ENCODE measurements at regions not wholly inside any gene's neighbourhood (a gene's known extent, or its start where the extent isn't known, plus 50 kb on each side); places are given as distances from the start of the nearest gene placed in this dataset.

DNA sequence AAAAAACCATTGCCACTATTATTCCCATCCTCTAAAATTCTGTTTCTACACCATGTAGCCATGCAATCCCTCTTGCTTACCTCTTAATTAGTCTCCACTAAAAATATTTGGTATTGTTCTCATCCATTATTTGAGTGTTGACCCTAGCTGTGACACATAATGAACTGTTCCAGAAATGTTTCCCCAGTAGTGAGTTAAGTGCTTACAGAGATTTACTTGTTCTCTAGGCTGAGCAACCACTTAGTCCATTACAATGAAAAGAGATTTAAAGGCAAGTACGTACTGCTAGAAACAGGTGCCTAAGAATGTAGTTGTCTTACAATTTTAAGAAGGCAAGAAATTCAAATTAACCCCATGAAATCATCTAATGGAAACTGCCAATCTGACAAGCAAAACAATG, 112.7 kb upstream of the PTPN13 start:
- no peak for DNase-seq (ENCODE audit: low read depth)
- no peak overlapping the region for H3K4me3 ChIP-seq (ENCODE audit: low read depth, low read length)
- TF ChIP-seq, protein P1, sequence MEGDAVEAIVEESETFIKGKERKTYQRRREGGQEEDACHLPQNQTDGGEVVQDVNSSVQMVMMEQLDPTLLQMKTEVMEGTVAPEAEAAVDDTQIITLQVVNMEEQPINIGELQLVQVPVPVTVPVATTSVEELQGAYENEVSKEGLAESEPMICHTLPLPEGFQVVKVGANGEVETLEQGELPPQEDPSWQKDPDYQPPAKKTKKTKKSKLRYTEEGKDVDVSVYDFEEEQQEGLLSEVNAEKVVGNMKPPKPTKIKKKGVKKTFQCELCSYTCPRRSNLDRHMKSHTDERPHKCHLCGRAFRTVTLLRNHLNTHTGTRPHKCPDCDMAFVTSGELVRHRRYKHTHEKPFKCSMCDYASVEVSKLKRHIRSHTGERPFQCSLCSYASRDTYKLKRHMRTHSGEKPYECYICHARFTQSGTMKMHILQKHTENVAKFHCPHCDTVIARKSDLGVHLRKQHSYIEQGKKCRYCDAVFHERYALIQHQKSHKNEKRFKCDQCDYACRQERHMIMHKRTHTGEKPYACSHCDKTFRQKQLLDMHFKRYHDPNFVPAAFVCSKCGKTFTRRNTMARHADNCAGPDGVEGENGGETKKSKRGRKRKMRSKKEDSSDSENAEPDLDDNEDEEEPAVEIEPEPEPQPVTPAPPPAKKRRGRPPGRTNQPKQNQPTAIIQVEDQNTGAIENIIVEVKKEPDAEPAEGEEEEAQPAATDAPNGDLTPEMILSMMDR (IDR thresholded peaks at IDR 0.05; ENCODE audit: low read depth, low read length, missing control alignments), result no peak

DNA sequence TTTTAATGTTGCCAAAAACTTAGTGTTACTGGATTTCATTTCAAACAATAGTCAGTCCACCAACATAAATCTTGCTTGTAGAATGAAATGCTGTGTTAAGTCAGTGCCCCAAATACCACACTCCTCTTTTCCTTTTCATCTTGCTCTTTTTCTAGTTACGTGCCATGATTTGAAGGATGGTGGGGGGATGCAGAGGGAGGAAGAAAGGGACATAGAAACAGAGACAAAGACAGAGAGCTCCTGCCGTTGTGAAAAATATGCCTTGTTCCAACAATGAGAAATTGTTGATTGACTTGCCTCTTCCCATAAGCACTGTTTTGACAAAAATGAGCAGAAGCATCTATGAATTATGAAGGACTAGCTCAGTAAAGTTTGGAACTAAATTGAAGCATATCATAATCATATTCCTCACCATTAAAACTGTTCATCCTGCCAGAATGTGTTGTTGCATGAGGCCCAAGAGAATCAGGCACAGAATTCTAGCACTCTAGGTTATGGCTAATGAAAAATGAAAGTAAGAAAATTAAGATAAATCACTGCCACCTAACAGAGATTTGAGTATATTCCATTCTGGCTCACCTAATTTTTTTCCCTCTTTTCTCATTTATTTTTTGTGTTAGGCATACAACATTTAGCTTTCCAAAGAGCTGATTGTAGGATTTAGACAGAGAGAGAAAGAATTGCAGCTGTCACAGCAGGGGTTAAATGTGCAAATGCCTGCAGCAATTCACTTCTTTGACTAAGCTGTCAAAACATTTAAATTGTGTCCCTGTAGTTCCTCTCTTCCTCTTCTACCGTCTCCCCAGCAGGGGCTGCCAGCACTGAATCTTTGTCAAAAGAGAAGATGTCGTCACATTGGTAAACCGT, 111.6 kb upstream of the PTPN13 start:
- no peak for DNase-seq (ENCODE audit: low read depth)
- H3K4me3 ChIP-seq (ENCODE audit: low read depth, low read length), result no peak overlapping the region
- TF ChIP-seq, protein P1 (IDR thresholded peaks at IDR 0.05; ENCODE audit: low read depth, low read length, missing control alignments), result no peak

DNA sequence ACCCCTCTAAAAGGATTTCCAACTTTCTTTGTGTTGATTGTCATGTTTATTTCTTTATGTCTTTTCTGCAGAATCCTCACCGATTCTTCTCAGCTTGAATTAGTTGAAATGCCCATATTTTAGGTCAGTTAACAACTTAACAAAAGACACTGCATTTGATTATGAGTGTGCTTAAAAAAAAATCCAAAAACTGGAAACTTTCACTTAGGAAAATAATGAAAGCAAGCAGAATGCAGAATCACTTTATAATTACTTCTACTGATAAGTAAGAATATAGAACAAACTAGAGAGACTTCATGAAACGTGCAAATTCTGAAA, 111.0 kb upstream of the PTPN13 start:
- TF ChIP-seq, protein P1 (IDR thresholded peaks at IDR 0.05; ENCODE audit: low read depth, low read length, missing control alignments), result no peak
- H3K4me3 ChIP-seq (ENCODE audit: low read depth, low read length), result no peak overlapping the region
- DNase-seq (ENCODE audit: low read depth), result no peak

DNA sequence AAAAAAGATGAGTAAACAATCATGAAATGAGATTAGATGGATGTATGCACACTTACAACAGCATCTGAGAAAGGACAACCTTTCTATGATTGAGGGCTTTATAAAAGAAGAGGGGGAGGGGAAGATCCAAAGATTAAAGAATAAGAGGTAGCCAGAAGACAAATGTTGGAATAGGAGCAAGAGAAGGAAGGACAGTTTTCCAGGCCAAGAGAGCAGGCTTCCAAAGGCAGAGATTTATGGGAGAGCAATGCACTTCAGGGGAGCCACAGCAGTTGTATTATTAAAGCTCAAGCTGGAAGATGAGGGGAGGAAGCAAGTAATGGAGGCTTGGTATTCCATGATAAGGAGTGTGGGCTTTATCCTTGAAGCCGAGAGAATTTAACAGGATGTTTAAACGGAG, 110.3 kb upstream of the PTPN13 start:
- no peak for DNase-seq (ENCODE audit: low read depth)
- H3K4me3 ChIP-seq (ENCODE audit: low read depth, low read length), result no peak overlapping the region
- TF ChIP-seq, protein P1 (IDR thresholded peaks at IDR 0.05; ENCODE audit: low read depth, low read length, missing control alignments), result no peak

DNA sequence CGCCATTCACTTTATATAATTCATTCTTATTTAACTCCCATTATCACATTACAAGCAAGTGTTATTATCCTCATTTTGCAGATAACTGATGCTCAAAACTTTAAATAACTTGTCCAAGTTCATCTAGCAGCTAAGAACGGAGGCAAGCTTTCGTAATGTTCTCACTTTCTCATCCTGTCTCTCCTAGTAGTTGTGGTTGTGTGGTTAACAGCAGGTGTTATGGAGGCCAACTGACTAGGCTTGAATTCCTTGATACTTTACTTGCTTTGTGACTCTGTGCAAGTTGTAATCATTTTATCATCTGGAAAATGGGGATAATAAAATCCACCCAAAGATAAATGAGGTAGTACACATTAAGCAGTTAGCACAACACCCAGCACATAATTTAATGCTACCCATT, 109.9 kb upstream of the PTPN13 start:
- no peak overlapping the region for H3K4me3 ChIP-seq (ENCODE audit: low read depth, low read length)
- TF ChIP-seq, protein P1 (IDR thresholded peaks at IDR 0.05; ENCODE audit: low read depth, low read length, missing control alignments), result no peak
- no peak for DNase-seq (ENCODE audit: low read depth)

DNA sequence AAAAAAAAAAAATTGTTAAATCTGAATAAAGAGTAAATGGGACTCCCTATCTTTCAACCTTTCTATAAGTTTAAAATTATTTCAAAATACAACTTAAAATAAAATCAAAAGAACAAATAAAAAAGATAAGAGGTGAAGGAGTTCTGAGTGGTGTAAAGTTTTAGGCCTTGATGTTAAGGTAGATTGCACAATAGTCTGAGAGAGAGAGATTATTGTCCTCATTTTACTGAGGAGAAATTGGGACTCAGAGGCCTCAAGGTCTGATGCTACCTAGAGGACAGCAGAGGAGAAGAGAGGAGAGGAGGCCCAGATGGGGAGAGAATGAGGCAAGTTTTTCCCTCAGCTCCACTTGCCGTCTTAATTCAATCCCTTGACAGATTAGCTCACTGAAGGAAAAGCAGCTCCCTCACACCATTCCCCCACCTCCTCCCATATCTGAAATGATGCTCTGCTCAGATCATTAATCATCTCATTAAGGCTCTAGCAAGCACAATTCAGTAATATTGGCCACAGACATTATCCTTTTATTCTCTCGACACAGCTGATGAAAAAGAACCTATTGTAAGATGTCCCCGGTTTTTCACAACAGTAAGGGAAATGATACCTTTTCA, 106.3 kb upstream of the PTPN13 start:
- DNase-seq (ENCODE audit: low read depth), result no peak
- TF ChIP-seq, protein P1 (IDR thresholded peaks at IDR 0.05; ENCODE audit: low read depth, low read length, missing control alignments), result no peak
- no peak overlapping the region for H3K4me3 ChIP-seq (ENCODE audit: low read depth, low read length)

DNA sequence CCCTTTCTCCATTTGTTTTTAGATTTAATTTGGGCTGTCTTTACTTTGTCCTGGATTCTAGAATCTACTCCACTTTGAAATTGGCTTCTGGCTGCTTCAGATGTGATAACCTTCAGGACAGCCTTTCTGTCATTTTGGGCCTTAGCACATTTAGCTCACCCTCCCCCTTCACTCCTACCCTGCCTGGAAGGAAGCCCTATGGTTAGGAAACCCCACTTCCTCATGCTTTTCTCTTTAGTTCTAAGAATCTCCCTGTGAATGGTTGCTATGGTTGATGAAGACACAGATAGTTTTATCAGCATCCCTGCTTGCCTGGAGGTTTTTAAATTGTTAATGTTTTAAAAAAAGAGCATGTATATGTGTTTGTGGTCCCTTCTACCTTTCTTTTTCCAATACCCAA, 100.7 kb upstream of the PTPN13 start:
- no peak overlapping the region for H3K4me3 ChIP-seq (ENCODE audit: low read depth, low read length)
- TF ChIP-seq, protein P1 (IDR thresholded peaks at IDR 0.05; ENCODE audit: low read depth, low read length, missing control alignments), result no peak
- DNase-seq (ENCODE audit: low read depth), result no peak
